ENCODE measurements at regions not wholly inside any gene's neighbourhood (a gene's known extent, or its start where the extent isn't known, plus 50 kb on each side); places are given as distances from the start of the nearest gene placed in this dataset.
"Not testable (repeated sequence)": the region's sequence is repeated elsewhere in the genome, so short reads cannot be mapped to it uniquely, and the experiment has no call there.

- Mint-ChIP-seq H3K27ac (no peak overlapping the region), H3K4me1 (ENCODE audit: low read depth) (no peaks in the 10 kb centered on the region), H3K36me3 (ENCODE audit: low read depth) (no peaks in the 10 kb centered on the region), H3K4me3 (no peak overlapping the region), H3K27me3 (no peaks in the 10 kb centered on the region), H3K9me3 (no peaks in the 10 kb centered on the region)
- no peak for DNase-seq
Measured at GRCh38 chr6:113370508-113371502, 486.3 kb upstream of the MARCKS start.

GRCh38 chr6:113375466-113375865 is 481.7 kb upstream of the MARCKS start:
- not testable (repeated sequence) for H3K4me3 Mint-ChIP-seq; H3K27me3 Mint-ChIP-seq; DNase-seq; H3K4me1 Mint-ChIP-seq (ENCODE audit: low read depth); H3K27ac Mint-ChIP-seq; H3K9me3 Mint-ChIP-seq; H3K36me3 Mint-ChIP-seq (ENCODE audit: low read depth)

GRCh38 chr6:113375950-113376846 is 480.9 kb upstream of the MARCKS start:
- Mint-ChIP-seq H3K27ac (no peak overlapping the region), H3K36me3 (ENCODE audit: low read depth) (no peaks in the 10 kb centered on the region), H3K4me3 (no peak overlapping the region), H3K27me3 (no peaks in the 10 kb centered on the region), H3K4me1 (ENCODE audit: low read depth) (no peaks in the 10 kb centered on the region), H3K9me3 (no peaks in the 10 kb centered on the region)
- no peak for DNase-seq

GRCh38 chr6:113376847-113377165 is 480.3 kb upstream of the MARCKS start:
- H3K36me3 Mint-ChIP-seq (ENCODE audit: low read depth): no peaks in the 10 kb centered on the region
- H3K27me3 Mint-ChIP-seq: no peaks in the 10 kb centered on the region
- DNase-seq: no peak
- H3K27ac Mint-ChIP-seq: no peak overlapping the region
- H3K4me3 Mint-ChIP-seq: no peak overlapping the region
- H3K4me1 Mint-ChIP-seq (ENCODE audit: low read depth): no peaks in the 10 kb centered on the region
- H3K9me3 Mint-ChIP-seq: no peaks in the 10 kb centered on the region

GRCh38 chr6:113377362-113377942 is 479.7 kb upstream of the MARCKS start:
- no peak overlapping the region for H3K27ac Mint-ChIP-seq
- no peaks in the 10 kb centered on the region for H3K9me3 Mint-ChIP-seq
- H3K4me1 Mint-ChIP-seq (ENCODE audit: low read depth): no peaks in the 10 kb centered on the region
- no peaks in the 10 kb centered on the region for H3K36me3 Mint-ChIP-seq (ENCODE audit: low read depth)
- DNase-seq: no peak
- no peak overlapping the region for H3K4me3 Mint-ChIP-seq
- H3K27me3 Mint-ChIP-seq: no peaks in the 10 kb centered on the region

GRCh38 chr6:113380591-113380990 is 476.6 kb upstream of the MARCKS start:
- H3K9me3 Mint-ChIP-seq: no peaks in the 10 kb centered on the region
- no peaks in the 10 kb centered on the region for H3K4me1 Mint-ChIP-seq (ENCODE audit: low read depth)
- H3K4me3 Mint-ChIP-seq: no peak overlapping the region
- no peaks in the 10 kb centered on the region for H3K27me3 Mint-ChIP-seq
- no peaks in the 10 kb centered on the region for H3K36me3 Mint-ChIP-seq (ENCODE audit: low read depth)
- H3K27ac Mint-ChIP-seq: no peak overlapping the region
- DNase-seq: no peak

GRCh38 chr6:113381232-113381631 is 475.9 kb upstream of the MARCKS start:
- Mint-ChIP-seq H3K9me3 (no peaks in the 10 kb centered on the region), H3K4me1 (ENCODE audit: low read depth) (no peaks in the 10 kb centered on the region), H3K27ac (no peak overlapping the region), H3K4me3 (no peak overlapping the region), H3K36me3 (ENCODE audit: low read depth) (no peaks in the 10 kb centered on the region), H3K27me3 (no peaks in the 10 kb centered on the region)
- DNase-seq: no peak

- H3K4me3 Mint-ChIP-seq: no peak overlapping the region
- no peak overlapping the region for H3K27ac Mint-ChIP-seq
- no peaks in the 10 kb centered on the region for H3K9me3 Mint-ChIP-seq
- no peak for DNase-seq
- no peaks in the 10 kb centered on the region for H3K36me3 Mint-ChIP-seq (ENCODE audit: low read depth)
- no peaks in the 10 kb centered on the region for H3K27me3 Mint-ChIP-seq
- no peaks in the 10 kb centered on the region for H3K4me1 Mint-ChIP-seq (ENCODE audit: low read depth)
Measured at GRCh38 chr6:113381959-113382358, 475.2 kb upstream of the MARCKS start.

GRCh38 chr6:113383701-113384100 is 473.4 kb upstream of the MARCKS start:
- no peak for DNase-seq
- no peaks in the 10 kb centered on the region for H3K9me3 Mint-ChIP-seq
- H3K27me3 Mint-ChIP-seq: no peaks in the 10 kb centered on the region
- H3K4me1 Mint-ChIP-seq (ENCODE audit: low read depth): no peaks in the 10 kb centered on the region
- H3K27ac Mint-ChIP-seq: no peak overlapping the region
- no peak overlapping the region for H3K4me3 Mint-ChIP-seq
- no peaks in the 10 kb centered on the region for H3K36me3 Mint-ChIP-seq (ENCODE audit: low read depth)

- Mint-ChIP-seq H3K27me3 (no peaks in the 10 kb centered on the region), H3K4me3 (no peak overlapping the region), H3K36me3 (ENCODE audit: low read depth) (no peaks in the 10 kb centered on the region), H3K4me1 (ENCODE audit: low read depth) (no peaks in the 10 kb centered on the region), H3K9me3 (no peaks in the 10 kb centered on the region), H3K27ac (no peak overlapping the region)
- no peak for DNase-seq
Measured at GRCh38 chr6:113385020-113385431, 472.1 kb upstream of the MARCKS start.

GRCh38 chr6:113388996-113389395 is 468.1 kb upstream of the MARCKS start:
- DNase-seq: no peak
- Mint-ChIP-seq H3K27ac (no peak overlapping the region), H3K9me3 (no peaks in the 10 kb centered on the region), H3K36me3 (ENCODE audit: low read depth) (no peaks in the 10 kb centered on the region), H3K4me1 (ENCODE audit: low read depth) (no peaks in the 10 kb centered on the region), H3K4me3 (no peak overlapping the region), H3K27me3 (no peaks in the 10 kb centered on the region)

- Mint-ChIP-seq H3K36me3 (ENCODE audit: low read depth) (no peaks in the 10 kb centered on the region), H3K27ac (no peak overlapping the region), H3K4me3 (no peak overlapping the region), H3K27me3 (no peaks in the 10 kb centered on the region), H3K4me1 (ENCODE audit: low read depth) (no peaks in the 10 kb centered on the region), H3K9me3 (no peaks in the 10 kb centered on the region)
- DNase-seq: no peak
Measured at GRCh38 chr6:113392551-113393055, 464.5 kb upstream of the MARCKS start.

- H3K27ac Mint-ChIP-seq: no peak overlapping the region
- H3K4me1 Mint-ChIP-seq (ENCODE audit: low read depth): no peaks in the 10 kb centered on the region
- H3K27me3 Mint-ChIP-seq: no peaks in the 10 kb centered on the region
- no peaks in the 10 kb centered on the region for H3K36me3 Mint-ChIP-seq (ENCODE audit: low read depth)
- H3K9me3 Mint-ChIP-seq: no peaks in the 10 kb centered on the region
- DNase-seq: no peak
- H3K4me3 Mint-ChIP-seq: no peak overlapping the region
Measured at GRCh38 chr6:113394216-113394615, 462.9 kb upstream of the MARCKS start.

GRCh38 chr6:113394729-113395128 is 462.4 kb upstream of the MARCKS start:
- Mint-ChIP-seq H3K4me3 (no peak overlapping the region), H3K9me3 (no peaks in the 10 kb centered on the region), H3K27me3 (no peaks in the 10 kb centered on the region), H3K27ac (no peak overlapping the region), H3K4me1 (ENCODE audit: low read depth) (no peaks in the 10 kb centered on the region), H3K36me3 (ENCODE audit: low read depth) (no peaks in the 10 kb centered on the region)
- no peak for DNase-seq
